NB4 (cell line): ENCODE measurements at regions not wholly inside any gene's neighbourhood (a gene's known extent, or its start where the extent isn't known, plus 50 kb on each side); places are given as distances from the start of the nearest gene placed in this dataset.

ENCODE experiments used
- DNase-seq: peaks from one replicate; pipeline ENCODE4 v3.0.0; 2010; ENCODE audit warnings: low read depth
- H3K4me3 ChIP-seq: one replicate; pipeline ENCODE4 v1.5.1; 2011; ENCODE audit warnings: mild to moderate bottlenecking, low read depth, low read length, moderate library complexity
- MYC ChIP-seq: IDR thresholded peaks from 2 replicates; pipeline ENCODE4 v1.6.1; 2011; ENCODE audit warnings: low read depth, low read length
- POLR2A ChIP-seq: IDR thresholded peaks from 2 replicates; pipeline ENCODE4 v1.6.1; 2011; ENCODE audit warnings: mild to moderate bottlenecking; ENCODE audit not compliant: insufficient read length; ENCODE audit errors: extremely low read depth
- TF ChIP-seq, protein P1 (sequence below): IDR thresholded peaks from one replicate; pipeline ENCODE4 v1.5.1; 2012; ENCODE audit warnings: low read depth, low read length
- TF ChIP-seq, protein P2 (sequence below): IDR thresholded peaks from 2 replicates; pipeline ENCODE4 v1.6.1; 2011; ENCODE audit warnings: low read depth, low read length

GRCh38 chr2:183919167-183919566 lies 679.2 kb upstream of the ZNF804A start:
- no peak overlapping the region for H3K4me3 ChIP-seq
- no peak for DNase-seq
- TF ChIP-seq, protein P1, sequence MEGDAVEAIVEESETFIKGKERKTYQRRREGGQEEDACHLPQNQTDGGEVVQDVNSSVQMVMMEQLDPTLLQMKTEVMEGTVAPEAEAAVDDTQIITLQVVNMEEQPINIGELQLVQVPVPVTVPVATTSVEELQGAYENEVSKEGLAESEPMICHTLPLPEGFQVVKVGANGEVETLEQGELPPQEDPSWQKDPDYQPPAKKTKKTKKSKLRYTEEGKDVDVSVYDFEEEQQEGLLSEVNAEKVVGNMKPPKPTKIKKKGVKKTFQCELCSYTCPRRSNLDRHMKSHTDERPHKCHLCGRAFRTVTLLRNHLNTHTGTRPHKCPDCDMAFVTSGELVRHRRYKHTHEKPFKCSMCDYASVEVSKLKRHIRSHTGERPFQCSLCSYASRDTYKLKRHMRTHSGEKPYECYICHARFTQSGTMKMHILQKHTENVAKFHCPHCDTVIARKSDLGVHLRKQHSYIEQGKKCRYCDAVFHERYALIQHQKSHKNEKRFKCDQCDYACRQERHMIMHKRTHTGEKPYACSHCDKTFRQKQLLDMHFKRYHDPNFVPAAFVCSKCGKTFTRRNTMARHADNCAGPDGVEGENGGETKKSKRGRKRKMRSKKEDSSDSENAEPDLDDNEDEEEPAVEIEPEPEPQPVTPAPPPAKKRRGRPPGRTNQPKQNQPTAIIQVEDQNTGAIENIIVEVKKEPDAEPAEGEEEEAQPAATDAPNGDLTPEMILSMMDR: no peak
- TF ChIP-seq, protein P2, sequence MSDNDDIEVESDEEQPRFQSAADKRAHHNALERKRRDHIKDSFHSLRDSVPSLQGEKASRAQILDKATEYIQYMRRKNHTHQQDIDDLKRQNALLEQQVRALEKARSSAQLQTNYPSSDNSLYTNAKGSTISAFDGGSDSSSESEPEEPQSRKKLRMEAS: no peak
- TF ChIP-seq MYC: no peak
- TF ChIP-seq POLR2A: no peak

GRCh38 chr2:183919926-183920325 lies 678.4 kb upstream of the ZNF804A start:
- no peak for TF ChIP-seq POLR2A
- TF ChIP-seq MYC: no peak
- TF ChIP-seq, protein P1: no peak
- TF ChIP-seq, protein P2: no peak
- H3K4me3 ChIP-seq: no peak overlapping the region
- no peak for DNase-seq

DNA sequence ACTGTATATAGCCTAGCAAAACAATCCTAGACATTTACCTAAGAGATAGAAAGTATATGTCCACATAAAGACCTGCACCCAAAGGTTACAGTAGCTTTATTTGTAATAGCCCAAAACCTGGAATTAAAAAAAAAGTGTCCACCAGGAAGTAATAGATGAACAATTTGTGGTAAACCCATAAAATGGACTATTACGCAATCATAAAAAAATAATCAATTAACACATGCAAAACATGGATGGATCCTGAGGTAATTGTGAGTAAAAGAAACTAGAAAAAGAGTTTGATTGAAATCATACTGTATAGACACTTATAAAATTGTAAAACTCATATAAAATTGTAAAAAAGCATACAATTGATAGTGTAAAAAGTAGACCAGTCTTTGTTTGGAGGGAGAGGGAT lies 673.0 kb upstream of the ZNF804A start:
- TF ChIP-seq, protein P1: no peak
- TF ChIP-seq, protein P2: no peak
- no peak for TF ChIP-seq MYC
- no peak for TF ChIP-seq POLR2A
- H3K4me3 ChIP-seq: no peak overlapping the region
- DNase-seq: no peak

GRCh38 chr2:183926433-183926832 lies 671.9 kb upstream of the ZNF804A start:
- H3K4me3 ChIP-seq: no peak overlapping the region
- DNase-seq: no peak
- TF ChIP-seq MYC (no peak), POLR2A (no peak)
- TF ChIP-seq, protein P2: no peak
- TF ChIP-seq, protein P1: no peak

DNA sequence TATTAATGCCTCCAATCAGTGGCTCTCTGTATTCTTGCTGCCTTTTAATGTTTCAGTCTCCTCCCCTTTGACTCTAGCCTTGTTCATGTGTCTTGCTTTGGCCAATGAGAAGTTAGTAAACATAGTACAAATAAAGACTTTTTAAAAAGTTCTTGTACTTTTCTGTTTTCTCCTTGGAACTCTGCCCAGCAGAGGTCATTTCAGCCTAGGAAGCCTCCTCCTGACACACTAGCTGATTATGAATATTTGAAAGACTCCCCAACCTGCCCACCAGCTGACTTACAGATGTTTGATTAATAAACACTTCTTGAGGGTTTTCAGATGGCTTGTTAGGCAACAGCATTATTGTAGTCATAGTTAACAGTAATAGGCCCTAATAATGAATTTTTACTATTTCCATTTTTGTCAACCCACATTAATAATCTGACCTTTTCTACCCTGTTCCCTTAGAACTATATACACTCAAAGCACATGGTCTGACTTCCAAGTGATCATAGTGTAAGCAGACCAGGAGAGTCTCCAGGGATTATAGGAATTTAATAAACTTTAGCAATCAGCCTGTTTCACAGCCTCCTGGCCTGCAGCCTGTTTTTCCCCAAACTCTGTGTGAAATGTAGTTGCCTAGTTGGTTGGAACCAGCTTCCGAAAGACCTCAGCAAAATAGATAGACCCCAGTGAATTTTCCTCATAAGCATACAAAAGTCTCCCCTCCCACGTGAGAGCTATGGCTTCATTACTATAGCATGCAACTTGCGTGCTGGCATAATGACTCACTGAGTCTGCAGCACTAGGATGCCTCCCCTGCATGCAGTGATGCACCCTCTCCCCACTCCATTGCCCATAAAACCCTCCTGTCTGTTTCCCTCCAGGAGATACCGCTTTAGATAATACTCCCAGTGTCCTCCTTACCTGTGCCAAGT lies 670.7 kb upstream of the ZNF804A start:
- DNase-seq: no peak
- TF ChIP-seq POLR2A (no peak), MYC (no peak)
- TF ChIP-seq, protein P1: no peak
- TF ChIP-seq, protein P2: no peak

More for the DNA sequence above, 670.7 kb upstream of the ZNF804A start:
- H3K4me3 ChIP-seq: no peak overlapping the region
